HG03175 (cell line): ENCODE measurements at regions not wholly inside any gene's neighbourhood (a gene's known extent, or its start where the extent isn't known, plus 50 kb on each side); places are given as distances from the start of the nearest gene placed in this dataset.

Source experiments
- ATAC-seq: cut with Tn5 transposase; IDR thresholded peaks from one replicate; pipeline ENCODE4 v1.9.1; 2021; ENCODE audit warnings: mild to moderate bottlenecking, moderate library complexity; ENCODE audit not compliant: unreplicated experiment

DNA sequence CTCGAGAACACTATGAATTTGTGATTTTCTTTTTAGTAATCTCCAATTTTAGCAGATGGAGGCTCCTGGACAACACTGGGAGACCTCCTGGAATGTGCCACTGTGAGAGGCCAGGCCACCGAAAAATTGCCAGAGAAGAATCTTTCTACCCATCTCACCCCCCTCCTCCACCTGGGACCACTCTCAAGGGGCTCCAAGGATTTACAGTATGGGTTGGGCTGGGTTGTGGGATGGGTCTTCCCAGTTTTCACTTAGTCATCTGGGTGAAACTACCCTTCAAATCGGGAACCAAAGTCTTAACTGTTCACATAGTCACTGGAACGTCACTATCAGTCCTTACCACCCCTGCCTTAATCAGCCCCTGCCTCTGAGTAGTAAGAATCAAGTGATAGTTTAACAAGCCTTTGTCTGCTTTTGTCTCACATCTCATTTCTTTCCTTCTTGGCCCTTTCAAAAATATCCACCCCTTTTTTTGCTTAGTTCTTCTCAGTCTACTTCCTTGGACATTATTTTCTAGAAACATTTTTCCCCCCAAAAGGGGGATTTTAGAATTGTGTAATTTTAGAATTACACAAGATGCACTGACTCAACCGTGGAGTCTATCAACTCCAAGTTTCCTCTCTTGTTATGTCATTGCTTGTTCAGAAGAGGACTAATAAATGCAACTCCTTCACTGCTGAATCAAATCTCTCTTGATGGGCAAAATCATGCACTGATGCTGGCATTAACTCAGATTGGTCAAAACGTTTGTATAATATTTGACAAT lies 148.2 kb upstream of the MOCS1 start:
- ATAC-seq, result no peak

DNA sequence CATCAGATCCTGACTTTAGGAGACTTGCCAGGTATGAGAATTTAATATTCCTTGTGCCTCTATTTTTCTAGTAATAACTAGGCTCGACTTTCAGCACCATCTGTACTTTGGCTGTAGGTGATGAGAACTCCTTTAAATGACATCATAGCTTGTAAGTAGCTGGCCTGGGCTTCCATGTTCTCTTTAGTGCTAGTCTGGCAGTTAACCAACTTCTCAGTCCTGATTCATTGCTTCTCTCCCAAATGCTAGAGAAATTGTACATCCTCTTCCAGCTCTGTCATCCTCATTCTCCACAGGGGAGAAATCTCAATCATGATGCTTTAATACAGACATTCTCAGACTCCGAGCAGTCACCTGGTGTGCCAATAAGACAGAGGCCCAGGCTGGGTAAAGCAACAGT lies 143.5 kb upstream of the MOCS1 start:
- ATAC-seq, result no peak

GRCh38 chr6:40077315-40077714 lies 143.1 kb upstream of the MOCS1 start:
- ATAC-seq, result no peak

GRCh38 chr6:40075056-40075590 lies 140.9 kb upstream of the MOCS1 start:
- ATAC-seq, result no peak

DNA sequence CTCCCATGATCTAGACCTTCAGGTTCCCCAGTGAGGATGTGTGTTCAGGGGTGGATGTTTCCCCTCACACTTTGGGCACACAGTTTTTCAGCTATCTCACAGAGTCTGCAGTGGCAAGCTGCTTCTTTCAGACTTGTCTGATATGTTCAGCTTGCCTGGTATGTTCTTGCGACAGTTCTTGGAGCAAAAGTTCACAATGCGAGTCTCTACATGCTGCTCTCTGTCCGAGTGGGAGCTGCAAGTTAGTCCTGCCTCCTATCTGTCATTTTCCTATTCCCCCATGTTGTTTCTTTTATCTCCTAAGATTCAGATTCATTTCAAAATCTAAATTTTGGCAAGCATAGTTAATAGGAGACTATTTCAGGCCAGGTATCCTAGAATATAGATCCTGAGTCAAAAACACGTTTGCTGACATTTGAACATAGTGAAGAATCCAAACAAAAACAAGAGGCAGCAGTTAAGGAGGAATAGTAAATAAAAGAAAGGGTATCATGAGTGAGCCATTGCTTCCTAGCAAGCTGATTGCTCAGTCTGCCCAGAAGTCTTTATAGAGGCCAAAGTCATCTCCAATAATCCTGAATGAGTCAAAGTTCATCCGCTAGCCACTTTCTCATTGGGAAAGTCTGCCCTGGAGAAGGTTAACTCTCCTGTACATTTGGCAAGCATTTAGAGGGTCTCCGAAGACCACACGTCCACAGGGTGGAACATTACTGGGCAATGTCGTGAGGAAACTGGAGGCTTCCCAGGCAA lies 140.2 kb upstream of the MOCS1 start:
- ATAC-seq, result no peak

GRCh38 chr6:40066372-40066771 lies 132.1 kb upstream of the MOCS1 start:
- ATAC-seq, result no peak

GRCh38 chr6:40056865-40057264 lies 122.6 kb upstream of the MOCS1 start:
- ATAC-seq, result no peak

GRCh38 chr6:40054602-40055001 lies 120.3 kb upstream of the MOCS1 start:
- ATAC-seq, result no peak

- no peak for ATAC-seq
Measured at GRCh38 chr6:40054186-40054585, 119.9 kb upstream of the MOCS1 start.

DNA sequence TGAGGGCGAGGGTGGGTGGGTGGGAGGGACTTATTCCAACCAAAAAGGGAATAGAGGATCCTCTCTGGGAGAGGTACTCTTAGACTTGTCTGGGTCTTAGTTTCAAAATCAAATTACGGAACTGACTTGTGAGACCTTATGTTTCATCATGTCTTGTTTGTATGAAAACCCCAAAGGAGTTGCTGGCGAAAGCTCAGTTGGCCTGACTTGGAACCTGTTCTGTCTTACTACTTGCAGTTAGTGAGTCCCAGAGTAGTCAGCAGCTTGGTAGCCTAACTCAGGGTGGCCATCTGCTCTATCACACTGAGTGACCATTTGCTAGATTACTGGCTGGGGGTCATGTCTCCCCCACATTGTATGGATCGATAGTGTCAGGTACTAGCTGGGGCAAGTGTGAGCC lies 114.9 kb upstream of the MOCS1 start:
- no peak for ATAC-seq

DNA sequence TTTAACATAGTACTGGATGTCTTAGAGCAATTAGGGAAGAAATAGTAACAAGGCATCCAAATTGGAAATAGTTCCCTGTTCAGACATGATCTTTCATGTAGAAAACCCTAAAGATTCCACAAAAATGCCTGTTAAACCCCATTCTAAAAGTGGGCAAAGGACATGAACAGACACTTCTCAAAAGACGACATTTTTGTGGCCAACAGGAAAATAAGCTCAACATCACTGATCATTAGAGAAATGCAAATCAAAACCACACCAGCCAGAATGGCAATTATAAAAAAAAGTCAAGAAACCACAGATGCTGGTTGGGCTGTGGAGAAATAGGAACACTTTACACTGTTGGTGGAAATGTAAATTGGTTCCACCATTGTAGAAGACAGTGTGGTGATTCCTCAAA lies 109.9 kb upstream of the MOCS1 start:
- ATAC-seq, result no peak

DNA sequence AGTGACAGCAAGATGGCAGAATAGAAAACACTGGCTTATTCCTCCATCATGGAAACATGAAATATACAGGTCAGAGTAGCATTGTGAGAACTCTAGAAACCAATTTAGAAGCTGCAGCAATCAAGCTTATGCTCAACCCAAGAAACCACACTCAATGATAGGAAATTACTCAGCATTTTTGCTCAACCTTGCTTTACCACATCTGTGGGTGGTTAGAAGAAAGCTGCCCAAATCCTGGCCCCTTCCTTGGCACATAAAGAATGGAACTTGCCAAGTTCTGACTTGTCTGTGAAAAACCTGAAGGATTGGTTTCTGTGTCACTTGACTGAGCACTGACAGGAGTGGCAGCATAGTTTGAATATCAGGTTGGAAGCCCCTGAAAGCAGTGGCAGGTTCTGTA lies 108.0 kb upstream of the MOCS1 start:
- ATAC-seq, result no peak

GRCh38 chr6:40039042-40039441 lies 104.8 kb upstream of the MOCS1 start:
- no peak for ATAC-seq

GRCh38 chr6:40038626-40039025 lies 104.4 kb upstream of the MOCS1 start:
- ATAC-seq, result no peak

GRCh38 chr6:40037271-40037670 lies 103.0 kb upstream of the MOCS1 start:
- ATAC-seq, result no peak

DNA sequence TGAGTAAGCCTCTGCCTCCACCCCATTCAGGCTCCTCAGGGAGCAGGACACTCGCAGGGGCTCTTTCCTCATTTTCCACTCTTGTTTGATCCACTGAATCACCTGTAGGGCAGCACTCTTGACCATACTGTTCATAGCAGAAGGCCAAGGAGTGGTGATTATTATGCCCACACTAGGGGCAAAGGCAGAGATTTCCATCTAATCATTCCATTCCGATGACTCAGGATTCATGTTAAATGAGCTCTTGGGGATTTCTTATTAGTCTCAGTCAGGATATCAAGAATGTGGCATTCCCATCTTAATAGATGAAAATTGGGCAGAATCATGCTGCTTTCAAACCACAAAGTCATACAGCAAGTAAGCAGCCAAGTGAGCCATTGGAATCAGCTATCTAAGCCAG lies 101.9 kb upstream of the MOCS1 start:
- no peak for ATAC-seq

DNA sequence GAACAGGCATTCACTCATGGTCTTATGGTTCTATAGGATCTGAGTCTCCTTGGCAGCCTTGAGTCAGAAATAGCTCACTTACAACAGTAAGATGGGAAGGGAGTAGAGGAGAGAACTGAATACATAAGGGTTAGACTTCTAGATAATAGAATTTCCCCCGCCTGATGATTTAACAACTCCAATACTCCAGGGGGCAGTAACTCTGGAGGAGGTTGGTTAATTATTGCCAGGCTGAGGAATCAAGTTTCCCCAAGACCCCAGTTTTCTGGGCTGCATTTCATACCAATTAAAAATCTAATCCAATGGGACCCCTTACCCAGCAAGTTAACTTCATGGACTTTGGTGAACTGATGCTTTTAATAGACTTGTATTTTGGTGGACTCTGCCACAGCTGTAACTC lies 94.2 kb upstream of the MOCS1 start:
- no peak for ATAC-seq

GRCh38 chr6:40022867-40023266 lies 88.6 kb upstream of the MOCS1 start:
- ATAC-seq, result no peak

DNA sequence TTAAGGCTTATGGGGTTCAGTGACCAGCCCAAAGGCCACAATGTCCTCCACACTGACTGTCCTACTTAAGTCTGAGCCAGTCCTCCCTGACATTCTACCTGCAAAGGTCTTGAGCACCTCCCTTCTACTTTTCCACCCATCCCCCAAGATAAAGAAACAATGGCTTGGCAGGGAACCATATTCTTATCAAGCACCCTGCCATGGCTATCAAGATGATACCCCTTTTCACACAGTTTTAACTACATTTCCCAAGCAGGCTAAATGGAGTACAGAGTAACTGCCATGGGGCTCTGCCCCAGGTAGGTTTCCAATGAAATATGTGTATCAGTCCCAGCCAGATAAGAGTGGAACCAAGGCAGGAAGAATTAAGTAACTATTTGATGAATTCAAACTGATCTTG lies 85.9 kb upstream of the MOCS1 start:
- no peak for ATAC-seq

GRCh38 chr6:40015530-40015929 lies 81.3 kb upstream of the MOCS1 start:
- no peak for ATAC-seq

DNA sequence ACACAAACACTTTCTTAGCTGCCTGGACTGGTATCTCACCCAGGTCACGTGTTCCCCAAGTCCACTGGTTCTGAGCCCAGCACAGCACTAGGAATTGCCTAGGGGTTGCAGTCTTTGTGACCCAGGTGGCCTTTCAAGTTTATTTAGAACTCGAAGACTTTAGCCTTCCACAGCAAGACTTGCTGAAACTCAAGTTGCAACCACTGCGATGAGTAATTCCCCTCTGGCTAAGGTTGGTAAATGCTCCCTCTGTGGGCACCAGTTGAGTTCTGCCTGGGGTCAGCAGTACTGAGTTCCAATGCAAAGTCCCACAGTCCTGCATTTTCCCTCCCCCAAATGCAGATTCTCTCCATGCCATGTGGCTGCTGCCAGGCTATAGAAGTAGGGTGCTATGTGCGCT lies 77.6 kb upstream of the MOCS1 start:
- no peak for ATAC-seq

GRCh38 chr6:40000964-40001515 lies 66.8 kb upstream of the MOCS1 start:
- no peak for ATAC-seq
